MM.1S (cell line): ENCODE measurements at regions not wholly inside any gene's neighbourhood (a gene's known extent, or its start where the extent isn't known, plus 50 kb on each side); places are given as distances from the start of the nearest gene placed in this dataset.

Source experiments
- EZH2phosphoT487 ChIP-seq: fragments of 300-600 bp; sonication (generic); IDR thresholded peaks from 2 replicates; pipeline ENCODE4 v1.6.1; 2018; ENCODE audit warnings: antibody characterized with exemption, low read length
- TF ChIP-seq, protein P1 (sequence below): fragments of 300-600 bp; sonication (generic); IDR thresholded peaks from 2 replicates; pipeline ENCODE4 v1.5.1; 2016; ENCODE audit warnings: antibody characterized with exemption, low read length, mixed read lengths

- TF ChIP-seq, protein P1, sequence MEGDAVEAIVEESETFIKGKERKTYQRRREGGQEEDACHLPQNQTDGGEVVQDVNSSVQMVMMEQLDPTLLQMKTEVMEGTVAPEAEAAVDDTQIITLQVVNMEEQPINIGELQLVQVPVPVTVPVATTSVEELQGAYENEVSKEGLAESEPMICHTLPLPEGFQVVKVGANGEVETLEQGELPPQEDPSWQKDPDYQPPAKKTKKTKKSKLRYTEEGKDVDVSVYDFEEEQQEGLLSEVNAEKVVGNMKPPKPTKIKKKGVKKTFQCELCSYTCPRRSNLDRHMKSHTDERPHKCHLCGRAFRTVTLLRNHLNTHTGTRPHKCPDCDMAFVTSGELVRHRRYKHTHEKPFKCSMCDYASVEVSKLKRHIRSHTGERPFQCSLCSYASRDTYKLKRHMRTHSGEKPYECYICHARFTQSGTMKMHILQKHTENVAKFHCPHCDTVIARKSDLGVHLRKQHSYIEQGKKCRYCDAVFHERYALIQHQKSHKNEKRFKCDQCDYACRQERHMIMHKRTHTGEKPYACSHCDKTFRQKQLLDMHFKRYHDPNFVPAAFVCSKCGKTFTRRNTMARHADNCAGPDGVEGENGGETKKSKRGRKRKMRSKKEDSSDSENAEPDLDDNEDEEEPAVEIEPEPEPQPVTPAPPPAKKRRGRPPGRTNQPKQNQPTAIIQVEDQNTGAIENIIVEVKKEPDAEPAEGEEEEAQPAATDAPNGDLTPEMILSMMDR: no peak
- TF ChIP-seq EZH2phosphoT487: no peak
Observed at GRCh38 chr2:120941571-120942120, 206.0 kb downstream of the GLI2 start.
